Skeletal muscle cell (primary cell): ENCODE measurements at regions not wholly inside any gene's neighbourhood (a gene's known extent, or its start where the extent isn't known, plus 50 kb on each side); places are given as distances from the start of the nearest gene placed in this dataset.
A peak's percentile ranks its signal among the peaks of the same experiment; 100 is the strongest.
"Not testable (repeated sequence)": the region's sequence is repeated elsewhere in the genome, so short reads cannot be mapped to it uniquely, and the experiment has no call there.

Experiments
- DNase-seq: peaks from one replicate; pipeline ENCODE4 v3.0.0-alpha.2; 2010; ENCODE audit warnings: low read depth
- H3K4me3 ChIP-seq: 2 replicates; pipeline ENCODE4 v1.5.1; 2011; ENCODE audit warnings: low read depth, mild to moderate bottlenecking, control low read depth, low read length, moderate library complexity

- DNase-seq = no peak
- no peak overlapping the region for H3K4me3 ChIP-seq
These were observed 481.5 kb upstream of the TUSC1 start for GRCh38 chr9:26159575-26160392.

- no peak overlapping the region for H3K4me3 ChIP-seq
- DNase-seq = no peak
These were observed 480.4 kb upstream of the TUSC1 start for GRCh38 chr9:26158631-26159150.

- no peak for DNase-seq
- no peak overlapping the region for H3K4me3 ChIP-seq
These were observed 479.2 kb upstream of the TUSC1 start for GRCh38 chr9:26157411-26157810.

DNA sequence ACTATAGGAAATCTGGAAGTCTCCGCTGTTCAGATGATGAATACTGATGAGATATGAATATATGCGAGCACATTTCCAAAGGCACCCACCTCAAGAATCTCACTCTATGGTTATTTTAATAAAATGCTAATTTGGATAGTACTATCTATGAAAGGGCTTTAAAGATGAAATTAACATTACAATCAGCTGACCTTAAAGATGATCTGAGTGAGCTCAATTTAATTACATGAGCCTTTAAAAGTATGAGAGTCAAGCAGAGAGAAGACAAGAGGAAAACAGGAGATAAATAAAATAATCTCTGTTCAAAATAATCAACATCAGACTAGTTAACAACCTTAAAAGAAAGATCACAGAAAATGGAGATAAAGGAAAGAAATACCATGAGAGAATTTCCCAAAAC, 474.1 kb upstream of the TUSC1 start:
- no peak overlapping the region for H3K4me3 ChIP-seq
- no peak for DNase-seq

GRCh38 chr9:26148128-26148527, 469.9 kb upstream of the TUSC1 start:
- DNase-seq = no peak
- H3K4me3 ChIP-seq = no peak overlapping the region

DNA sequence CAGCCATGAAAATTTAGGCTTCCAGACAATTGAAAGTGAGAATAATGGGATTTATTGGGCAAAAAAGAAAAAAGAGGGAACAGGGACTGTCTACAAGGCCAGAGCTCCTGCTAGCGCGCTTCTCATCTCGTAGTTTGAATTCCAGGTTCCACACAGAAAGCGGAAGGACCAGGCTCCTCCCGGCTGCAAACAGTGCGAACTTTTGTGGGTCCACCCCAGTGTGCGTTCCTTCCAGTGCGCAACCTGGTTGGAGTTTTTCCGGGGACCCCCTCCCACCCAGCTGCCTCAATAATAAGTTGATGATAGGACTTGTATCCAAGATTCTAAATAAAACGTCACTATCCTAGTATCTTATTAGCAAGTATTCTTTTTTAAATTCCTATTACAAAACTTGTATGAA, 467.7 kb upstream of the TUSC1 start:
- no peak overlapping the region for H3K4me3 ChIP-seq
- no peak for DNase-seq

GRCh38 chr9:26142631-26143030, 464.4 kb upstream of the TUSC1 start:
- H3K4me3 ChIP-seq = no peak overlapping the region
- no peak for DNase-seq

- DNase-seq = no peak
- H3K4me3 ChIP-seq = no peak overlapping the region
These were observed 464.0 kb upstream of the TUSC1 start for GRCh38 chr9:26142201-26142600.

- DNase-seq = no peak
- no peak overlapping the region for H3K4me3 ChIP-seq
These were observed 455.3 kb upstream of the TUSC1 start for GRCh38 chr9:26133537-26133936.

DNA sequence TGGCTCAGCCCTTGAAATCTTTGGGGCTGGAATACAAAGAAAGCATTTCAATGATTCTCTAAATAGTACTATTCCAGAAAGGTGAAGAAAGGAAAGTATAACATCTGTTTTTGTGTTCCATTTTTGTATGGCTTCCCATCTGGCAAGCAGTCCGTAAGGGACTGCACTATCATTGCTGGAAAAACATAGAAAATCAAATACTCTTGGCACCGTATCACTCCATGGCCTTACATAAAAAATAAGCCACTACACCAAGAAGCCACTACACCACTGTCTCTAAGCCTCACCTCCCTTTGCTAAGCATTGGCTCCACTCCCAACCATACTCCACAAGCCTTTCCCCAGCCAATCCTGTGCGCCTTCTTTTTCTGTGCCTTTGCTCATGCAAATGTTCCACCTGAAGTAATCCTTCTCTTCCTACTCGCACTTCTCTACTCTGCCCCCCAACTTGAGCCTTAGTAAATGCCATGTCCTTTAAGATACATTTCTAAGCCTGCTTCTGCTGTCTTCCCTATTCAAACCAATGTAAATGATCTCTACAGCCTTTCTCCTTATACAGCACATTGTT, 454.6 kb upstream of the TUSC1 start:
- no peak for DNase-seq
- no peak overlapping the region for H3K4me3 ChIP-seq

DNA sequence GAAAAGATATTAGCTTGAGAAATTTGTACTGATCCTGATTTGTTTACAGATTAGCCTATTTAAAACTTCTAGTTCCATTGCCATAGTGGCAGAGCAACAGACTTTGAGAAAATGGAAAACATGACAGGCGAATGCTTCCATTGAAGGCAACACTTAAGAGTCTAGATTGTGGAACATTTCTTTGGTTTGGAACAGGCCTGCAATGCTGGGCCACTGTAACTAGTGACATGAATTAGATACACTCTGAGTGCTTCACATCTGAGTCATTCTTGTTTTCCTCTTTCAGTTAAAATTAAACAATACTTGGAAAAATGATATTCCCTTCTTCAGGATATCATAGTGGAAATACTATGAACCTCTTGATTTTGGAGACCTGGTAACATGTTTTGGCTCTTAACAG, 453.6 kb upstream of the TUSC1 start:
- H3K4me3 ChIP-seq = no peak overlapping the region
- peak; percentile 27 for DNase-seq

DNA sequence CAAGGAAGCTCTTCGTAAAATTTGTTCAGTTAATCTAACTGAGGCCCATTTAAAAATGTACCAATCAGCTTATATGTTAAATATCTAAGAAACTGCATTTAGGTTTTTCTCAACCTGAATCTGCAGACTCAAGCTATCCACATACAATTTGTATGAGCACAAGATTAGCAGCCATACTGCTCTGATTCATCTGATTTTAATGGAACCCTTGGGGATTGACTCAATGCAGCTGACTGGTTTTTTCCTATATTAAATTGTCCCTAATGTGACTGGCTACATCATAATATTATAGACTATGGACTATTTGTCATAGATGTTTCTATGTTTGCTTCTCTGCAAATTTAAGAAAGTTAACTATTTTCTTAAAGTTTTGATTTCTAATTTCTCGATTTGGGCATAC, 451.0 kb upstream of the TUSC1 start:
- peak; percentile 80 for DNase-seq
- no peak overlapping the region for H3K4me3 ChIP-seq

GRCh38 chr9:26125693-26126092, 447.4 kb upstream of the TUSC1 start:
- DNase-seq = no peak
- no peak overlapping the region for H3K4me3 ChIP-seq

DNA sequence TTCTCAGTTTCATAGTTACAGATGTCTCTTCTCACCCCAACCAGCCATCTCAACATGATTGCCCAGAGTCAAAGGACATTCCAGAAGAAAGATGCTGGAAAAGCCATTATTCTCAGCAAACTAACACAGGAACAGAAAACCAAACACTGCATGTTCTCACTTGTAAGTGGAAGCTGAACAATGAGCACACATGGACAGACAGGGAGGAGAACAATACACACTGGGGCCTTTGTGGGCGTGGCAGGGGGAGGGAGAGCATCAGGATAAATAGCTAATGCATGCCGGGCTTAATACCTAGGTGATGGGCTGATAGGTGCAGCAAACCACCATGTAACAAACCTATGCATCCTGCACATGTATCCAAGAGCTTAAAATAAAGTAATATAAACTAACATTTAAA, 437.8 kb upstream of the TUSC1 start:
- H3K4me3 ChIP-seq, DNase-seq: not testable (repeated sequence)

DNA sequence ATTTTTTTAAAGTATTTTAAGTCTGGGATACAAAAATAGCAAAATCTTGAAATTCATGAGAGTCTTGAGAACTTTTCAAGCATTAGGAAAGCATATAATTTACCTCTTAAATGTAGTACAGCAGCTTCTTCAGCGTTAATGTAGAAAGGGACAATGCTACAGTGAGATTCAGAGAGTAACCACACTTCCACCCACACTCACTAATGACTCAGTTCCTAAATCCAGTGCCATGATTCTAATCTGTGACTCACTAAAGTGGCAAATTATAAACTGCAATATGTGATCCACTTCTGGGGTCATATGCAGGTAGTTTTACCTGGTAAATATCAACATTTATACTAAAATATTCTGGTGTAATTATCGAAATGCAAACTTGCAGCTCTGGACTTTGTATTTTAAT, 434.5 kb upstream of the TUSC1 start:
- peak; percentile 4 for DNase-seq
- H3K4me3 ChIP-seq = no peak overlapping the region

DNA sequence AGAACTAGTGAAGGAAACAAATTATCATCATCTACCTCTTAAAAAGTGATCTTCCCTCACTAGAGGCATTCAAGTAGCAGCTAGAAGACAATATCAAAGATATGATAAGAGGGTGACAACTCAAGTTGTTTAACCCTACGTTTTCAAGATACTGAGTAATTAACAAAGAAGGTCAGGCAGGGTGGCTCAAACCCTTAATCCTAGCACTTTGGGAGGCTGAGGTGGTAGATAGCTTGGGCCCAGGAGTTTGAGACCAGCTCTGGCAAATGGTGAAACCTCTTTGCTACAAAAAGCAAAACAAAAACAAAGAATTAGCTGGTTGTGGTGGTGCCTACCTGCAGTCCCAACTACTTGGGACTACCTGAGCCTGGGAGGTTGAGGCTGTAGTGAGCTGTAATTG, 408.2 kb upstream of the TUSC1 start:
- H3K4me3 ChIP-seq = no peak overlapping the region
- no peak for DNase-seq

- no peak for DNase-seq
- no peak overlapping the region for H3K4me3 ChIP-seq
These were observed 403.6 kb upstream of the TUSC1 start for GRCh38 chr9:26081847-26082246.

GRCh38 chr9:26078706-26079105, 400.5 kb upstream of the TUSC1 start:
- no peak for DNase-seq
- H3K4me3 ChIP-seq = no peak overlapping the region

DNA sequence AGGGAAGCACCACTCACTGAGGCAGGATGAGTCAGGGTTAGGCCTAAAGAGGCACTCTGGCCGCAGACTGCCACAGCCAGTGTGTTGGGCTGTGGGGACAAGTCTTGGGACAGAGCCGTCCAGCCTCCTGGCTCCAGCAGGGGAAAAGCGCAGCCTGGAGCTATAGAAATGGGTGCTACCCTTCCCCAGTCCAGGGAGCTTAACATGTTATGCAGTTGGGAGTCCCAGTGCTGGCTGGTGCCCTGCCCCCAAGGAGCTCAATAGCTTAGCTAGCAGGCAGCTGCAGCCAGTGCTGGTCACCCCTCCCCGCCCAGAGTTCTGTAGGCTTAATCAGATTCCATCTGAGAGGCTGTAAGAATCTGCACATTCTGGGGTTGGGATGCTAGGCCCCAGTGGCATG, 399.6 kb upstream of the TUSC1 start:
- no peak for DNase-seq
- no peak overlapping the region for H3K4me3 ChIP-seq

GRCh38 chr9:26067608-26068007, 389.4 kb upstream of the TUSC1 start:
- no peak for DNase-seq

GRCh38 chr9:26066237-26066636, 388.0 kb upstream of the TUSC1 start:
- no peak for DNase-seq
- no peak overlapping the region for H3K4me3 ChIP-seq

More at GRCh38 chr9:26067608-26068007, 389.4 kb upstream of the TUSC1 start:
- no peak overlapping the region for H3K4me3 ChIP-seq
